PC-3 (cell line): ENCODE measurements at regions not wholly inside any gene's neighbourhood (a gene's known extent, or its start where the extent isn't known, plus 50 kb on each side); places are given as distances from the start of the nearest gene placed in this dataset.

Experiments
- CTCF ChIP-seq: fragments of 300-600 bp; sonication (generic); conservative IDR thresholded peaks from 2 replicates; pipeline ENCODE4 v1.5.1; 2017; ENCODE audit warnings: antibody characterized with exemption, low read depth, mild to moderate bottlenecking, low read length
- EZH2 ChIP-seq: fragments of 300-600 bp; sonication (generic); IDR thresholded peaks from one replicate; pipeline ENCODE4 v1.6.1; 2017; ENCODE audit warnings: antibody characterized with exemption, mild to moderate bottlenecking, low read length; ENCODE audit not compliant: unreplicated experiment
- EZH2phosphoT487 ChIP-seq: fragments of 300-600 bp; sonication (generic); IDR thresholded peaks from 2 replicates; pipeline ENCODE4 v1.6.1; 2018; ENCODE audit warnings: mild to moderate bottlenecking, antibody characterized with exemption, low read length, borderline replicate concordance

- TF ChIP-seq CTCF (no peak), EZH2 (no peak), EZH2phosphoT487 (no peak)
Observed at GRCh38 chr11:115580927-115581680, 76.9 kb upstream of the CADM1 start.
